D721Med (cell line): ENCODE measurements at regions not wholly inside any gene's neighbourhood (a gene's known extent, or its start where the extent isn't known, plus 50 kb on each side); places are given as distances from the start of the nearest gene placed in this dataset.
A peak's percentile ranks its signal among the peaks of the same experiment; 100 is the strongest.

Experiments used
- DNase-seq: peaks from one replicate; pipeline ENCODE4 v3.0.0; 2011; ENCODE audit warnings: low spot score; ENCODE audit not compliant: insufficient read length
- FAIRE-seq: peaks from 2 replicates; lab custom pipeline; 2011; peaks lifted over from hg19 to GRCh38; lab: Jason Lieb, UNC
- TF ChIP-seq, protein P1 (sequence below): IDR thresholded peaks from 2 replicates; pipeline ENCODE4 v1.5.1; 2012; ENCODE audit warnings: mild to moderate bottlenecking, control low read depth; ENCODE audit not compliant: insufficient read depth; ENCODE audit errors: missing control alignments

- no peak for FAIRE-seq
- TF ChIP-seq, protein P1, sequence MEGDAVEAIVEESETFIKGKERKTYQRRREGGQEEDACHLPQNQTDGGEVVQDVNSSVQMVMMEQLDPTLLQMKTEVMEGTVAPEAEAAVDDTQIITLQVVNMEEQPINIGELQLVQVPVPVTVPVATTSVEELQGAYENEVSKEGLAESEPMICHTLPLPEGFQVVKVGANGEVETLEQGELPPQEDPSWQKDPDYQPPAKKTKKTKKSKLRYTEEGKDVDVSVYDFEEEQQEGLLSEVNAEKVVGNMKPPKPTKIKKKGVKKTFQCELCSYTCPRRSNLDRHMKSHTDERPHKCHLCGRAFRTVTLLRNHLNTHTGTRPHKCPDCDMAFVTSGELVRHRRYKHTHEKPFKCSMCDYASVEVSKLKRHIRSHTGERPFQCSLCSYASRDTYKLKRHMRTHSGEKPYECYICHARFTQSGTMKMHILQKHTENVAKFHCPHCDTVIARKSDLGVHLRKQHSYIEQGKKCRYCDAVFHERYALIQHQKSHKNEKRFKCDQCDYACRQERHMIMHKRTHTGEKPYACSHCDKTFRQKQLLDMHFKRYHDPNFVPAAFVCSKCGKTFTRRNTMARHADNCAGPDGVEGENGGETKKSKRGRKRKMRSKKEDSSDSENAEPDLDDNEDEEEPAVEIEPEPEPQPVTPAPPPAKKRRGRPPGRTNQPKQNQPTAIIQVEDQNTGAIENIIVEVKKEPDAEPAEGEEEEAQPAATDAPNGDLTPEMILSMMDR: no peak
- DNase-seq: no peak
Measured at GRCh38 chr5:129395247-129395646, 64.9 kb upstream of the ADAMTS19 start.

- FAIRE-seq (no peak), DNase-seq (no peak)
- TF ChIP-seq, protein P1: no peak
Measured at GRCh38 chr5:129398026-129398678, 61.9 kb upstream of the ADAMTS19 start.

DNA sequence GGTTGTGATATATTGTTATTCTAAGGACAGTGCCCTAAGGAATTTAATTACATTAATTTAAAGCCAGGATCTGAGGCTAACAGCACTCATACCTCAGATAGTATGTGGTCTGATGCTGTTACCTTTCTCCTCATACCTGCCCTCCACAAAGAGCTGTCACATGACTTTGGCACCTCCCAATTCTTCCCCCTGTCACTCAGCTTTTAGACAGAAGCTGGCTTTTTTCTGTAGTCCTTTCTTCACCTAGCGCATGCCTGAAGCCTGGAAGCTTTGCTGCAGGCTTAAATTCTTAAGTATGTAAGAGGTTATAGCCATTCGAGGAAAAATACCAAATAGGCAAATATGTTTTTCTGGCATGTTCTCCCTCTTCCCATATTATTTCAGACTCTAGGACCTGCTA lies 61.0 kb upstream of the ADAMTS19 start:
- TF ChIP-seq, protein P1: no peak
- DNase-seq (no peak), FAIRE-seq (no peak)

- FAIRE-seq (no peak), DNase-seq (no peak)
Measured at GRCh38 chr5:129400395-129400983, 59.6 kb upstream of the ADAMTS19 start.

GRCh38 chr5:129405222-129405621 lies 54.9 kb upstream of the ADAMTS19 start:
- TF ChIP-seq, protein P1: no peak
- no peak for FAIRE-seq
- DNase-seq: no peak

More at GRCh38 chr5:129400395-129400983, 59.6 kb upstream of the ADAMTS19 start:
- TF ChIP-seq, protein P1: peak; percentile 25

- DNase-seq (no peak), FAIRE-seq (no peak)
- TF ChIP-seq, protein P1: no peak
Measured at GRCh38 chr5:129406440-129406839, 53.7 kb upstream of the ADAMTS19 start.
